Prostate gland (tissue), 2 donors: ENCODE measurements at regions not wholly inside any gene's neighbourhood (a gene's known extent, or its start where the extent isn't known, plus 50 kb on each side); places are given as distances from the start of the nearest gene placed in this dataset.

Experiments used
- POLR2A ChIP-seq: fragments of 450-650 bp; IDR thresholded peaks from one replicate; pipeline ENCODE4 v1.6.1; 2016; ENCODE audit warnings: antibody characterized with exemption, mild to moderate bottlenecking
- POLR2AphosphoS5 ChIP-seq: sonication (generic); formaldehyde crosslinking; IDR thresholded peaks from one replicate; pipeline ENCODE4 v1.6.1; 2017; ENCODE audit warnings: antibody characterized with exemption
- TF ChIP-seq, protein P1 (sequence below), 4 experiments: fragments of 200-600 bp in 2 of 4; fragments of 450-650 bp in 2 of 4; sonication (generic) in 2 of 4; IDR thresholded peaks; 1 replicate in 3 of 4; 2 replicates in 1 of 4; pipeline ENCODE4 v1.5.1; 2016 to 2019; ENCODE audit warnings: antibody characterized with exemption in 4 of 4, mild to moderate bottlenecking in 2 of 4, moderate library complexity in 2 of 4

DNA sequence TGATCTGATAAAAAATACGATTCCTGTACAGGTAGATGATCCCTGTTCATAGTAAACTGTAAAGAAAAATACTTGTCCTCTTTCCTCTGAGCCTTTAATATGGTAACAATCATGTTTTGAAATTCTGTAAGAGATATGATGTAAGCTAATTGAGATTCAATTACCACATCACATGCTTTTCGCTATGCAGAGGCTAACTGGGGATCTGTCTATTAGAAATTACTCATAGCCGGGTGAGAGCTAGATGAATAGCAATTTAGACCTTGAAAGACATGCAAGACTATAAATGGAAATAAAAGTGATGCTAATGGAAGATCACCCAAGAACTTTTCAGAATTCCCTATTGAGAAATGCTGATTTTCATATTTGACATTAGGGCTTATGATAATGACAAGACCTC lies 579.9 kb upstream of the ZNF717 start:
- TF ChIP-seq, protein P1, sequence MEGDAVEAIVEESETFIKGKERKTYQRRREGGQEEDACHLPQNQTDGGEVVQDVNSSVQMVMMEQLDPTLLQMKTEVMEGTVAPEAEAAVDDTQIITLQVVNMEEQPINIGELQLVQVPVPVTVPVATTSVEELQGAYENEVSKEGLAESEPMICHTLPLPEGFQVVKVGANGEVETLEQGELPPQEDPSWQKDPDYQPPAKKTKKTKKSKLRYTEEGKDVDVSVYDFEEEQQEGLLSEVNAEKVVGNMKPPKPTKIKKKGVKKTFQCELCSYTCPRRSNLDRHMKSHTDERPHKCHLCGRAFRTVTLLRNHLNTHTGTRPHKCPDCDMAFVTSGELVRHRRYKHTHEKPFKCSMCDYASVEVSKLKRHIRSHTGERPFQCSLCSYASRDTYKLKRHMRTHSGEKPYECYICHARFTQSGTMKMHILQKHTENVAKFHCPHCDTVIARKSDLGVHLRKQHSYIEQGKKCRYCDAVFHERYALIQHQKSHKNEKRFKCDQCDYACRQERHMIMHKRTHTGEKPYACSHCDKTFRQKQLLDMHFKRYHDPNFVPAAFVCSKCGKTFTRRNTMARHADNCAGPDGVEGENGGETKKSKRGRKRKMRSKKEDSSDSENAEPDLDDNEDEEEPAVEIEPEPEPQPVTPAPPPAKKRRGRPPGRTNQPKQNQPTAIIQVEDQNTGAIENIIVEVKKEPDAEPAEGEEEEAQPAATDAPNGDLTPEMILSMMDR (IDR thresholded peaks at IDR 0.05): no peak
- no peak for TF ChIP-seq POLR2A
- TF ChIP-seq POLR2AphosphoS5: no peak
